Upper lobe of left lung (tissue), 4 donors: ENCODE measurements at regions not wholly inside any gene's neighbourhood (a gene's known extent, or its start where the extent isn't known, plus 50 kb on each side); places are given as distances from the start of the nearest gene placed in this dataset.

Experiments
- CTCF ChIP-seq, 6 experiments: fragments of 450-650 bp in 4 of 6; fragments of 200-600 bp in 2 of 6; sonication (generic) in 2 of 6; IDR thresholded peaks; one replicate each; pipeline ENCODE4 v1.5.1; 2016 to 2019; ENCODE audit warnings: antibody characterized with exemption in 6 of 6
- EP300 ChIP-seq, 4 donors: sonication (generic); formaldehyde crosslinking; IDR thresholded peaks; one replicate each; pipeline ENCODE4 v1.5.1; 2017; ENCODE audit warnings: antibody characterized with exemption in 4 of 4, control low read depth in 2 of 4
- POLR2A ChIP-seq, 4 donors: fragments of 450-650 bp; IDR thresholded peaks; one replicate each; pipeline ENCODE4 v1.5.1; 2016 to 2017; ENCODE audit warnings: antibody characterized with exemption in 4 of 4, mild to moderate bottlenecking in 2 of 4
- POLR2AphosphoS5 ChIP-seq, 2 donors: sonication (generic); formaldehyde crosslinking; IDR thresholded peaks; one replicate each; pipeline ENCODE4 v1.5.1; 2017; ENCODE audit warnings: antibody characterized with exemption in 2 of 2

DNA sequence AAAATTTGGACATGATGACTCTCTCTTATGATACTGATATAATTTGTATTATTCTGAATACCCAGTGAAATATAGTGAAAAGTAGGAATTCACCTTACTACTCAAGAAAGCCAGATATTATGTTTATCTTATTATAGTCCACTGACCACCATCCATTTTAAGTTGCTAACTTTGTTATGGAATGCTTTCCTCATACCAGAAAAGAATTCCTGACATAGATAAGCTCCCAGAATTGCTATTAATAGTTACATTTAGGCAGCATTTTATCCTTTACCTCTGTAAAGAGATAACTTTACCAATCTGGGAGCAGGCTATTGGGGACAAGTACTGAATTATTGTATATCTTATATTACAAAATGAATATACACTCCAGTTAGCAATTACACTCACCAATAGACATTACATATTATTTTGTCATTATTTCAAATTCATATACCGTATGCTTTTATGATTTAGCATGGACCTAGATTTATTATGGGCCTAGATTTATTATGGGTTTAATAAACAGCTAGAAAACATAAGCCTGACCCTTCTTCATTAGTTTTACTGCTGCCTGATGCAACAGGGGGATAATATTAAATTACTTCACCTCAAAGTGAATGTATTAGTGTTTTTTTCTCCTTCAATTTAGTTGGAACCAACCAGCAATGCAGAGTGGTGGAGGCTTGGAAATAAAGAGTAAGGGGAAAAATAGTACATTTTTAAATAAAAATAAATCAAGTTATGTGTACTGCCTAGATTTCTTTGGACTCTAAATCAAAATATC, 1886.1 kb downstream of the PCDH9 start:
- no peak for TF ChIP-seq CTCF (IDR thresholded peaks at IDR 0.05)
- no peak for TF ChIP-seq POLR2AphosphoS5 (IDR thresholded peaks at IDR 0.05)
- TF ChIP-seq POLR2A (IDR thresholded peaks at IDR 0.05) = no peak
- TF ChIP-seq EP300 (IDR thresholded peaks at IDR 0.05) = no peak
